ENCODE measurements at regions not wholly inside any gene's neighbourhood (a gene's known extent, or its start where the extent isn't known, plus 50 kb on each side); places are given as distances from the start of the nearest gene placed in this dataset.
"Not testable (repeated sequence)": the region's sequence is repeated elsewhere in the genome, so short reads cannot be mapped to it uniquely, and the experiment has no call there.

DNA sequence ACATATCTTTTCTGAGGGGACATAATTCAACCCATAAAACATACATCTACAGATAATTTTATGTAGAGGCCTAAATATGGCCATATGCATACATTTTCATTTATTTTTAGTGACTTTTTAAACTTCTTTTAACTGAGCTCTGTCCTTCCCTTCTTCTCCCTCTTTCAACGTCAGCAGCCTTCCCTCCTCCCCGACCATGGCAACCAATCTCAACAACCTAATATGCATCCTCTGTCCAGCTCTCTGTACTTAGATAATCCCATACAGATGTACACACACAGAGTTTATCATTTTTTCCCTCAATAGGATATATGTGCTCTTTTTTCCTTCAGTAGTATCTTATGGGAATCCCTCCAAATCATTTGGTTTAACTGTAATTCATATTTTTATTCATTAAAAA lies 94.3 kb downstream of the CCDC71L start:
- no peak for DNase-seq
- intact Hi-C loops (cut with micrococcal nuclease): no loop called here
- ATAC-seq: no peak

DNA sequence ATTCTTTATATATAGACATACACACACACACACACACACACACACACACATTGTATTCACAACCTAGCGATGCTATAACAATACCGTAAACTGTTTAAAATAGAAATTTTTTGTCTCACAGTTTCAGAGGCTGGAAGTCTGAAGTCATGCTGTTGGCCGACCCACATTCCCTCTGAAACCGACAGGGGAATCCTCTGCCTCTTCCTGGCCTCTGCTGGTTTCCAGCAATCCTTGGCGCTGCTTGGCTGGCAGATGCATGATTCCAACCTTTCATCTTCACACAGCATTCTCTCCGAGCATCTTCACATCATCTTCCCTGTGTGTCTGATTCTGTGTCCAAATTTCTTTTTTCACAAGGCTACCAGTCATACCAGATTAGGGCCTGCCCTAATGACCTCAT lies 94.8 kb downstream of the CCDC71L start:
- intact Hi-C loops (cut with micrococcal nuclease): no loop called here
- no peak for ATAC-seq
- DNase-seq: no peak

DNA sequence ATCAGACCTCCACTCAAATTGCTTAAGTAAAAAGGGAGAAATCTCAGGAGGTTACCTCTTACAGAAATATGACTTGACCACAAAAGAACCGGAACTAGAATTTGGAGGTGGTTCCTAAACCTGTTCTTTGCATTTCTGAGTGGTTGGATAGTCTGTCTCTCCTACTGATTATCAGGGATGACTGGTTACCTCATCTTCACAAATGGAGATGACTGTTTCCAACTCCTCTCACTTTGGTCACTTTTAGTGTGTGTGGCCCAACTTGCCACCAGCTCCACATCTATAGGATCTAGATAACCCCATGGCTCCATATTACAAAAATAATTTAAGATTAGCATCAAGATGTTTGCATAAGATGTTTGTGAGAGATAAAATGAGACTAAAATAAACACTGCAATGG lies 95.5 kb downstream of the CCDC71L start:
- ATAC-seq: no peak
- no peak for DNase-seq
- intact Hi-C loops (cut with micrococcal nuclease): no loop called here

DNA sequence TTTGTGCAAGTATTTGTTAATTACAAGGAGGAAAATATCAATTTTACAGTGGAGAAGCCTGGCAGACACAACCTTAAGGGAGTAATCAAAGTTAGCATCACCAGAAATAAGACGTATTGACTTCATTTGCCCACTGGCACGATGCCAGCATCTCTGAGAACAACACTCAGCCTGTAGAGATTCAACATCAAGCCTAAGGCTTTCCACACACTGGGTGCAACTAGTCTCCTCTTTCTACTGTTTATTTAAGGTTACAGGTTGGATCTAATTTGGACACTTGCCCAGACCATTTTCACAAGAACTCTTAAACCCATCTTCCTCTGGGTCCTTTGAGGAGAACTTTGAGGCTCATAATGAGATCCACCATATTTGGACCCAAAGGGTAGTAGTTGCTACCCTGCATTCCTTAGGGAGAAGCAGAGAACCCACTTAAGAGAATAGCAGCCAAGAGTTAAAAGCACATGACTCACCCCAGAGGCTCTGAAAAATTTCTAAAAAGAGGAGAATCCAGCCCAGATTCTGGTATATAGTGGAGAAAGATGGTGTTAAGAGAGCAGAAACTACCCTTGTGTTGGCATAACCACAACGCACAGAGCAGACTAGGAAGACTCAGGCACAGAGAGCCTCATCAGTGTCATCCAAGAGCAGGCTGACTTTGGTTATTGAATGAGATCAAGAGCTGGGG lies 97.3 kb downstream of the CCDC71L start:
- ATAC-seq (no peak), DNase-seq (no peak)
- intact Hi-C loops (cut with micrococcal nuclease): no loop called here

DNA sequence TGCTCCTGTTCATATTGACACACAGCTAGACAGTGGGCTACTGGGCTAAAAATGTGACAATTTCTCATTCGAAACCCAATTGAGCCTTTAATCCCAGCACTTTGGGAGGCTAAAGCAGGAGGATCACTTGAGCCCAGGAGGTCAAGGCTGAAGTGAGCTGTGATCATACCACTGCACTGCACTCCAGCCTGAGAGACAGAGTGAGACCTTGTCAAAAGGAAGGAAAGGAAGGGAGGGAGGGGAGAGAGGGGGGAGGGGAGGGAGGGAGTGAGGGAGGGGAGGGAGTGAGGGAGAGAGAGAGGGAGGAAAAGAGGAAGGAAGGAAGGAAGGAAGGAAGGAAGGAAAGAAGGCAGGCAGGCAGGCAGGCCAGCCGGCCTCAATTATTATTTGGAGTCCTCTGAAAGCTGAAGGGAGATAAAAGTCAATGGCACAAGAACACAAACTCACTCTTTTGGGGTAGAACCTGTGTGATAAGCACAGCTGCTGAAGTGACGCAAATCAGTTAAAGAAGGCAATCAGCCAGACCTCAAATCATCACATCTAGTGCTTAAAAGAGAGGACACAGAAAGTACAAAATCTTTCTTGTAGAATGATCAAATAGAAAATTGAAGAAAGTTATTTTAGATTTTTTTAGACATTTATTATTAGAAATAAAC lies 98.1 kb downstream of the CCDC71L start:
- no peak for DNase-seq
- no peak for ATAC-seq
- intact Hi-C loops (cut with micrococcal nuclease): no loop called here

DNA sequence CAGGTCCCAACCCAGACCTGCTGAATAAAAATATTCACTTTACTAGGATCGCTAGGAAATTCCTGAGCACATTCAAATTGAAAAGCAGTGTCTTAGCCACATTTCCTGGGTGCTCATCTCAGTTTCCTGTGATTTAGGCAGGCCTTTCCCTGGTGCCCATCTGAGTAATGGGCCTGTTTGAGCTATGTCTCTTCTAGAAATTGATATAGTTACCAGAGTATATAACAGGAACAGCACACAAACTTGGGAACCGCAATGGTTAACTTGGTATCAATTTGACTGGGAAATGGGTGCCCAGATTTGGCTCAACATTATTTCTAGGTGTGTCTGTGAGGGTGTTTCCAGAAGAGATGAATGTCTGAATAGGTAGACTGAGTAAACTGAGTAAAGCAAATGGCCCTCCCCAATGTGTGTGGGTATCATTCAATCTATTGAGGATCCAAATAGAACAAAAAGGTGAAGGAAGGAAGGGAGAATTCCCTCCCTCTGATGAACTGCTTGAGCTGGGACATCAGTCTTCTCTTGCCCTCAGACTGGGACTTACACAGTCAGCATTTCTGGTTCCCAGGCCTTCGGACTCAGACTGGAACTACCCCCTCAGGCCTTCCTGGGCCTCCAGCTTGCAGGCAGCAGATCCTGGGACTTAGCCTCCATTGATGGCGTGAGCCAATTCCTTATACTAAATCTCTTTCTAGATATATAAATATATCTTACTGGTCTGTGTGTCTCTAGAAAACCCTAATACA lies 99.1 kb downstream of the CCDC71L start:
- intact Hi-C loops (cut with micrococcal nuclease): no loop called here
- ATAC-seq (no peak), DNase-seq (no peak)

DNA sequence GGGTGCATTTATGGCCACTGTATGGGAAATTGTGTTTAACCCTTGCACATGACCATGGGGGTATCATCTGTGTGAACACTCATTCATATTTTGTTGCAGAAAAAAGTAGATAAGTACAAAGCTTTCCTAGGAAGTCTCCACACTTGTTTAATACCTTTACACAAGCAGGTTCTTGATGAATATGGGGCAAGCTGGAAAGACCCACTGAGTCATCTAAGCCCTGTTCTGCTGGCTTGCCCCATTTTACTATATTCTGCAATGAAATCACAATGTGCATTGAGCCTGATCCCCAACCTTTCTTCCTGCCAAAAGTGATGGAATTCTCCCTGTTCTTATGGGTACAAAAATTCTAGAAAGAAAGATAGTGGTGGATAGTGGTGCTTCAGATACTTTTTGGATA lies 99.8 kb downstream of the CCDC71L start:
- no peak for DNase-seq
- intact Hi-C loops (cut with micrococcal nuclease): no loop called here
- ATAC-seq: no peak

DNA sequence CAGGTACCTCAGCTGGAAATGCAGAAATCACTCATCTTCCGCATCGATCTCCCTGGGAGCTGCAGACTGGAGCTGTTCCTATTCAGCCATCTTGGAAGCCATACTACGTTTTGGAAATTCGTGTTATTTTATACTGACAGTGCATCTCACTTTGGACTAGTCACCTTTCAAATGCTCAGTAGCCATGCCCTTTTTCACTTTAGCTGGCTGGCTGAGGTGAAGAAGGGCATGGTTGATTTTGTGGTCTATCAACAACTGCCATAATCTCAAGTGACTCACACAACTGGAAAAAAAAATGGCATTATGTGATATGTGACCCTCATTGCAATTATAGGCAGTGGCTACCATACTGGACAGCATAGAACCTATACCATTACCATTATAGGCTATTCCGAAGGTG lies 100.5 kb downstream of the CCDC71L start:
- no peak for DNase-seq
- intact Hi-C loops (cut with micrococcal nuclease): no loop called here
- no peak for ATAC-seq

DNA sequence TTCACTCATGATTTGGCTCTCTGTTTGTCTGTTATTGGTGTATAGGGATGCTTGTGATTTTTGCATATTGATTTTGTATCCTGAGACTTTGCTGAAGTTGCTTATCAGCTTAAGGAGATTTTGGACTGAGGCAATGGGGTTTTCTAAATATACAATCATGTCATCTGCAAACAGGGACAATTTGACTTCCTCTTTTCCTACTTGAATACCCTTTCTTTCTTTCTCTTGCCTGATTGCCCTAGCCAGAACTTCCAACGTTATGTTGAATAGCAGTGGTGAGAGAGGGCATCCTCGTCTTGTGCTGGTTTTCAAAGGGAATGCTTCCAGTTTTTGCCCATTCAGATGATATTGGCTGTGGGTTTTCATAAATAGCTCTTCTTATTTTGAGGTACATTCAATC lies 104.7 kb downstream of the CCDC71L start:
- DNase-seq; ATAC-seq; intact Hi-C loops (cut with micrococcal nuclease): not testable (repeated sequence)

DNA sequence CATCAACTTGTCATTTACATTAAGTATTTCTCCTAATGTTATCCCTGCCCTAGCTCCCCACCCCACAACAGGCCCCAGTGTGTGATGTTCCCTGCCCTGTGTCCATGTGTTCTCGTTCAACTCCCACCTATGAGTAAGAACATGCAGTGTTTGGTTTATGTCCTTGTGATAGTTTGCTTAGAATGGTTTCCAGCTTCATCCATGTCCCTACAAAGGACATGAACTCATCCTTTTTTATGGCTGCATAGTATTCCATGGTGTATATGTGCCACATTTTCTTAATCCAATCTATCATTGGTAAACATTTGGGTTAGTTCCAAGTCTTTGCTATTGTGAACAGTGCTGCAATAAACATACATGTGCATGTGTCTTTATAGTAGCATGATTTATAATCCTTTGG lies 106.3 kb downstream of the CCDC71L start:
- intact Hi-C loops (cut with micrococcal nuclease); DNase-seq; ATAC-seq: not testable (repeated sequence)

DNA sequence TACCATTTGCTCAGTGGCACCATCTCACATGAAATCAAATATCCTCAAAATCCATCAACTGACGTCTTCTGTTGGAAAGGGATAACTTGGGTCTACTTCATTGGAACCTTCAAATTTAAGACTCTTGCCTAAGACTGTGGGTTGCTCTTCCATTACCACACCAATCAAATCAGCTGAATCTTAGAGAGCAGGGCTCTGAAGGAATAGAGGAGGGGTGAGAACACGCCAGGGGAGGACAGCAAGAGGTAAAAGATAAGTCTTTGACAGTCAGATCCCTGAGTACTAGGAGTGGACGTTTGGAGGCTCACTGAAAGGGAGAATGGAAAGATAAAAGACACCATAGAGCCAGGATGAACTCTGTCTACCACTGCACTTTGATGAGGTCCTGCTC lies 107.5 kb downstream of the CCDC71L start:
- no peak for DNase-seq
- intact Hi-C loops (cut with micrococcal nuclease): no loop called here
- no peak for ATAC-seq

DNA sequence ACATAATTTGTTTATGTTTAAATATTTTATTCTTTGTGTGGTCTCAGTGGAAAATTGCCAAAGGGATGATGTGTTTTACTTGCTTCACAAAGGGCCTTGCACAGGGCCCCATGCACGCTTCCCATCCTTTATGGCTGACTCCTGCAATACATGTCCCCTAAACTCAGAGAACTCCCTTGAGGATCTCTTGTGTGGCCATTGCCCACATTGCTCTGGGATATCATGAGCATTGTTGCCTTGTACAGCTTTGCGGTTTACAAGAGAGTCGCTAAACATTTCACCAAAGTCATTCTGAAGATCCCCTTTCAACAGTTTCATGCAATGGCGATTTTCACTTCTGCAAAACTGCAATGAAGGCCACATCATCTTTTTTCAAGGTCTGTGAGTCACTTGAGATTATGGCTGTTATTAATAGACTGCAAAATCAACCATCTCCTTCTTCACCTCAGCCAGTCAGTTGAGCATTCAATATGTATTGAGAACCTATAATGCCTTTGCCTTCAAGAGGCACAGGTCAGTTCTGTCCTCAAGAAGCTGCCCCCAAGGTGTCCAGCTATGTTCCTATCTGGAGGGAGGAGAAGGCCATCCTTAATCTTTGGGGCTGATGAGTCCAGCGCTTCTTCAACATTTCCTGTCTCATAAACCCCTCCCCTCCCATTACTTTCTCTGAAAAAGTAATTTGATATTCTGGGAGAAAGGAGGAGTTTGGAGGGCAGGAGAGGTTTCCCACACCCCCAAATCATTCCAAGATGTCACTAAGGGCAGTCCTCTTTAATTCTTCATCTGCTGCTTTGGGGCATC lies 108.1 kb downstream of the CCDC71L start:
- intact Hi-C loops (cut with micrococcal nuclease): no loop called here
- DNase-seq (no peak), ATAC-seq (peak; percentile 41)

DNA sequence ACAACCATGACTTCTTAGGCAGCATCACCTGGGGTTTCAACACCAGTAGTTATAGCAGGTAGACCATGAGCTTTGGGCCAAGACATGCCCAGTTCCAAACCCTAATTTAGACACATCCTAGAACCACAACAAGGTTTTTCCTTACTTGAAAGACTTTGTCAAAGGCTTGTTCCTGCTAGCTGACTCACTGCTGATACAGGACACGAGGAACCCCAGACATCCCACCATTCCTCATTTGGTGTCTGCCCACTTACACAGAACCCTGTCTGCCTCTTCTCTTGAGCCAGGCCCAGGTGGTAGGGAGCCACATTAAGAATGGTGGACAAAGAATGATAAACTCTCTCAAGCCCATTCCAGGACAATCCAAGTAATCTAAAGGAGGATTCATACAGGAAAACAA lies 109.0 kb downstream of the CCDC71L start:
- DNase-seq: no peak
- intact Hi-C loops (cut with micrococcal nuclease): no loop called here

DNA sequence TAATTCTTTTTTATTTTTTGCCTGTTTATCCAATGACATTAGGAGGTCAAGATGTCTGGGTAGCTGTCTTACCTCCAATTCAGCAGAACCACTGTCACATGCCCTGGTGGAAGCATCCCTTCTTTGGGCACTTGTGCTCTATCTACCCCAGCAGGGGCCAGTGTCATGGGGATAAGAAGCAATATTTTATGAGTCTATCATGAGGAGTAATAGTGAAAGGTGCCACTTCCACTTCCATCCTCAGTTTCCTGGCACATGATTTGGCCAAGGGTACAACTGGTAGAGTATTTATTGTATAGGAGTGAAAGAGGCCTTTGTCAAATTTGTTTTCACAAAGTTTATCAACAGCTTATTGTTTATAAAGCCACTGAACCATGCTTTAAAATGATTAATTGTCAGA lies 112.5 kb downstream of the CCDC71L start:
- intact Hi-C loops (cut with micrococcal nuclease): loop anchor here (10.0 kb wide), 1 partner anchor 186 kb away; no protein-coding TSS in a partner anchor
- no peak for DNase-seq
- no peak for ATAC-seq

More for the DNA sequence above, 109.0 kb downstream of the CCDC71L start:
- ATAC-seq: no peak

DNA sequence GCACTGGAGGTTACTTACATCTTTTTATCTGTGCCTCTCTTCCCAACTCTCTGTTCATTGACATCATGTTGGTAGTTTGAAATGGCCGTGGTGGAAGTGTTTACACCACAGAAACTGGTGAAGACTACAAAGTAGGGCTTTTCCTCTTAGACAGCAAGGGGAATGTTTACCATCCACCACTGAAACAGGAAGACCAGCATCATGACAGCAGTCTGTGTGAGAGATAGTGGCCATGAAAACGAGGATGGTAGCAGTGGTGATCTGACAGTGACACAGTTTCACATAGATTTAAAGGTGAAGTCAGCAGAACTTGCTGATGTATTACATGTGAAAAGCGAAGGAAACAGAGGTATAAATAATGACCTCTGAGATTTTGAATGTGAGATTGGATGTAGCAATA lies 115.7 kb downstream of the CCDC71L start:
- ATAC-seq (no peak), DNase-seq (no peak)
- intact Hi-C loops (cut with micrococcal nuclease): loop anchor here (10.0 kb wide), 1 partner anchor 190 kb away; no protein-coding TSS in a partner anchor

DNA sequence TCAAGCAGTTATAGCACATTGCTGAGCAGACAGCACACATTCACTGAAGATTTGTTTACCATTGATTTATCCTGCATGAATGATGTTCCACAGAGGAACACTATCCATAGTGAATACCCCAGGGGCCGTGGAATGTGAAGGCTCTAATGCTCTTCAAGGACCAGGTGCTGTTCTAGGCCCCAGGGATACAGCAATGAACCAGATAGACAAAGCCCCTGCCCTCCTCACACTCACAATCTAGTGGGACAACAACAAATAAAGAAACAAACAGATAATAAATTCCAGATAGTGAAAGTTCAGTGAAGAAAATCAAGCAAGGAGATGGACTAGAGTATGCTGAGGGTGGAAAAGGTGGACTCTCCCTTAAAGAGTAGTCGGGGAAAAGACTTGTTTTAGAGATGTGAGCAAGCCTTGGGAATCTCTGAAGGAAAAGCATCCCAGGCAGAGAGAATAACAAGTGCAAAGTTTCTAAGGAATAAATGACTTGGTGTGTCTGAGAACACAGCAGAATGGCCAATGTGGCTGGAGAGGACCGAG lies 117.7 kb downstream of the CCDC71L start:
- DNase-seq (no peak), ATAC-seq (no peak)
- intact Hi-C loops (cut with micrococcal nuclease): loop anchor here (10.0 kb wide), 1 partner anchor 192 kb away; no protein-coding TSS in a partner anchor

DNA sequence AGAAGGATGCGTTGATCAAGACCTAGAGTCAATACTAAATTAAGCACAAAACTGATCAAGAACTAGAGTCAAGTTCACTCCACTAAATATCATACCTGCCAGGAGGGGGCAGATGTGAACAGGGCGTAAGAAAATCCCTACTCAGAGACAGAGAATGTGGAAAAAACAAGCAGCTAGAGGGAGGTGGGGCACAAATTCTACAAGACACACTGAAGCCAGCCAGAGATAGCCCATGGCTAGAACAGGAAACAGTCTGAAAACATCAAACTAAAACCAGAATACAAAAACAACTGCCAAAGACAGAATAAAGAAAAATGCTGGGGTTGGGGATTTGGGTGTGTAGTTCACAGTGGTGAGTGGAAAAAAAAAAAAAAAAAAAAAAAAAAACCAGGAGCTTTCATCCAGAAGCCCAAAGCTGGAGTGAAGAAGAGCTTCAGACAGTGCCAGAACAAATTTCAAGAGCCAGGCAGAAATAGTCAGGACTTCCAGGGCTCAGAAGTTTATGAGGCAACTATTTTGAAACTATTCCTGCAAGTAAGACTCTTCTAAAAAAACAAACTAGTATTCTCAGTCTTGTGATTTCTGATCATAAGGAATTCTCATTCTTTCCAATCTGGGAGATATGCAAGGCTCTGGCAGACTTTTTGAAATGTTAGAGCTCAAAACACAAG lies 118.3 kb downstream of the CCDC71L start:
- DNase-seq (no peak), ATAC-seq (peak; percentile 87)
- intact Hi-C loops (cut with micrococcal nuclease): loop anchor here (10.0 kb wide), 1 partner anchor 192 kb away; no protein-coding TSS in a partner anchor

DNA sequence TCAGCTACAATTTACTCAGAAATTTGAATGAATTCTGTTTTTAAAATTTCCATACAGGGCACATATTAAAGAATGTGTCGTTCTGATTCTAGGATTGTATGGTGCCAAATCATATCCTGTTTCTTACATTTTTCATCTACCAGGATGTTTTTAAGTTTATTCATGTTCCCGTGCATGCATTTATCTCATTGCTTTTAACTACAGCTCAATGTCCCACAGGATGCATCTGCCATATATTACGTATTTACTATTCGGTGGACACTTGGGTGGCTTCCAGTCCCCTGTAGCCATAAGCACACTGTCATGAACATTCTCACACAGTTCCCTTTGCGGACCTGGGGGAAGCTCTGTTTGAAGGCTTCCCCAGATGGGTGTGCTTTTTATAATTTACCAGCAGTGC lies 122.3 kb downstream of the CCDC71L start:
- no peak for ATAC-seq
- intact Hi-C loops (cut with micrococcal nuclease): no loop called here
- no peak for DNase-seq

DNA sequence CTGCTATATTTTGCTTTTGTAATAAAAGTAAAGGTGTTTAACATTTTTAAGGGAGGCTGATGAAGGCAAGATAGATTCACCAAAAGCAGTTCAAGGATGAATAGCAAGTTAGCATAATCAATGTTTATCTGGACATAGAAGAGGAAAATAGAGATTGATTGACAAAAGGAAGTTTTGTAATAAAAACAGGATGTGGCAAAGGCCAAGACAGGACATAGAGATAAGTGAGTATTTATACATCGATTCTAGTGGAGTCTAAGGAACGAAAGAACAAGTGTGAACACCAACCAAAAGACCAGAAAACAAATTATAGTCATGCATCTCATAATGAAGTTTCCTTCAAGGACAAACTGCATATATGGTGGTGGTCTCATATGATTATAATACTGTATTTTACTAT lies 123.8 kb downstream of the CCDC71L start:
- no peak for ATAC-seq
- intact Hi-C loops (cut with micrococcal nuclease): no loop called here
- DNase-seq: no peak
